Hepatocyte (in vitro differentiated cells): ENCODE measurements at regions not wholly inside any gene's neighbourhood (a gene's known extent, or its start where the extent isn't known, plus 50 kb on each side); places are given as distances from the start of the nearest gene placed in this dataset.

Experiments
- DNase-seq: peaks from one replicate; pipeline ENCODE4 v3.0.0-alpha.2; 2016; ENCODE audit warnings: low spot score
- H2AFZ ChIP-seq: fragments of 200-600 bp; sonication (generic); 2 replicates; pipeline ENCODE4 v1.6.0; 2016; ENCODE audit warnings: antibody characterized with exemption, mild to moderate bottlenecking
- H3K27ac ChIP-seq: fragments of 200-600 bp; sonication (generic); 2 replicates; pipeline ENCODE4 v1.5.1; 2016; ENCODE audit warnings: mild to moderate bottlenecking
- H3K27me3 ChIP-seq: fragments of 200-600 bp; sonication (generic); 2 replicates; pipeline ENCODE4 v1.6.1; 2016
- H3K36me3 ChIP-seq: fragments of 200-600 bp; sonication (generic); replicated peaks from 2 replicates; pipeline ENCODE4 v1.5.1; 2016; ENCODE audit warnings: low read depth; ENCODE audit not compliant: insufficient read depth
- H3K4me1 ChIP-seq: fragments of 200-600 bp; sonication (generic); 2 replicates; pipeline ENCODE4 v1.5.1; 2016; ENCODE audit warnings: mild to moderate bottlenecking, moderate library complexity; ENCODE audit not compliant: insufficient read depth
- H3K4me2 ChIP-seq: fragments of 200-600 bp; sonication (generic); 2 replicates; pipeline ENCODE4 v1.6.0; 2016
- H3K4me3 ChIP-seq: fragments of 200-600 bp; sonication (generic); 2 replicates; pipeline ENCODE4 v1.5.1; 2016; ENCODE audit warnings: mild to moderate bottlenecking
- H3K79me2 ChIP-seq: fragments of 200-600 bp; sonication (generic); 2 replicates; pipeline ENCODE4 v1.6.0; 2017; ENCODE audit warnings: mild to moderate bottlenecking
- H3K9me2 ChIP-seq: fragments of 200-600 bp; sonication (generic); replicated peaks from 2 replicates; pipeline ENCODE4 v1.6.0; 2017; ENCODE audit warnings: mild to moderate bottlenecking; ENCODE audit not compliant: insufficient read depth
- H3K9me3 ChIP-seq: fragments of 200-600 bp; sonication (generic); 2 replicates; pipeline ENCODE4 v1.5.1; 2016; ENCODE audit warnings: low read depth, mild to moderate bottlenecking
- H4K20me1 ChIP-seq: fragments of 200-600 bp; sonication (generic); 2 replicates; pipeline ENCODE4 v1.6.0; 2016; ENCODE audit warnings: mild to moderate bottlenecking; ENCODE audit not compliant: insufficient read depth, poor library complexity, severe bottlenecking
- CTCF ChIP-seq: fragments of 200-600 bp; sonication (generic); IDR thresholded peaks from 2 replicates; pipeline ENCODE4 v1.5.1; 2016; ENCODE audit warnings: antibody characterized with exemption, mild to moderate bottlenecking; ENCODE audit not compliant: poor library complexity
- EZH2 ChIP-seq: fragments of 200-600 bp; sonication (generic); IDR thresholded peaks from 2 replicates; pipeline ENCODE4 v1.6.1; 2016; ENCODE audit warnings: antibody characterized with exemption, mild to moderate bottlenecking, borderline replicate concordance
- EZH2phosphoT487 ChIP-seq: fragments of 200-600 bp; sonication (generic); IDR thresholded peaks from one replicate; pipeline ENCODE4 v1.6.1; 2018; ENCODE audit warnings: antibody characterized with exemption, mild to moderate bottlenecking, low read depth, moderate library complexity; ENCODE audit not compliant: unreplicated experiment, severe bottlenecking
- WGBS: methylation state at CpG from one replicate; pipeline ENCODE4 v1.1.6; 2016; ENCODE audit warnings: low lambda C conversion rate; ENCODE audit errors: missing lambda C conversion rate; 5-methylcytosine and 5-hydroxymethylcytosine counted together

- H3K79me2 ChIP-seq = peaks cover 34% of the 10 kb centered on the region
- no peaks in the 10 kb centered on the region for H4K20me1 ChIP-seq
- no peaks in the 10 kb centered on the region for H3K36me3 ChIP-seq
- no peak overlapping the region for H3K27ac ChIP-seq
- no peak overlapping the region for H3K4me2 ChIP-seq
- no peaks in the 10 kb centered on the region for H3K27me3 ChIP-seq
- 82% methylated on average over 8 of the region's 8 CpGs for WGBS
- H3K9me2 ChIP-seq = no peaks in the 10 kb centered on the region
- TF ChIP-seq EZH2phosphoT487 = no peak
- no peak for TF ChIP-seq CTCF
- TF ChIP-seq EZH2 = no peak
- no peak overlapping the region for H3K4me3 ChIP-seq
- H2AFZ ChIP-seq = no peak overlapping the region
- no peak for DNase-seq
- H3K4me1 ChIP-seq = no peaks in the 10 kb centered on the region
- H3K9me3 ChIP-seq = no peaks in the 10 kb centered on the region
Observed at GRCh38 chr1:81312272-81312754, 488.4 kb upstream of the ADGRL2 start.

GRCh38 chr1:81310250-81310649, 490.5 kb upstream of the ADGRL2 start:
- Histone ChIP-seq H3K9me2 (no peaks in the 10 kb centered on the region), H3K36me3 (no peaks in the 10 kb centered on the region), H3K4me1 (peaks cover 5% of the 10 kb centered on the region), H3K4me2 (peak overlapping the region; percentile 74), H3K9me3 (no peaks in the 10 kb centered on the region), H3K79me2 (peaks cover 31% of the 10 kb centered on the region), H3K27ac (no peak overlapping the region), H3K27me3 (no peaks in the 10 kb centered on the region), H4K20me1 (no peaks in the 10 kb centered on the region), H2AFZ (no peak overlapping the region), H3K4me3 (no peak overlapping the region)
- WGBS = 79% methylated on average over 1 of the region's 1 CpG
- no peak for DNase-seq
- TF ChIP-seq EZH2 = no peak
- no peak for TF ChIP-seq EZH2phosphoT487
- no peak for TF ChIP-seq CTCF

GRCh38 chr1:81308191-81308590, 492.5 kb upstream of the ADGRL2 start:
- Histone ChIP-seq H3K4me2 (peak overlapping the region; percentile 74), H3K9me3 (no peaks in the 10 kb centered on the region), H3K27me3 (no peaks in the 10 kb centered on the region), H2AFZ (no peak overlapping the region), H4K20me1 (no peaks in the 10 kb centered on the region), H3K79me2 (peaks cover 30% of the 10 kb centered on the region), H3K36me3 (no peaks in the 10 kb centered on the region), H3K27ac (peak overlapping the region; percentile 27), H3K4me1 (peaks cover 9% of the 10 kb centered on the region), H3K9me2 (no peaks in the 10 kb centered on the region), H3K4me3 (peak overlapping the region; percentile 6)
- TF ChIP-seq CTCF (no peak), EZH2 (no peak), EZH2phosphoT487 (no peak)
- 38% methylated on average over 6 of the region's 6 CpGs for WGBS
- DNase-seq = no peak

GRCh38 chr1:81307786-81308185, 492.9 kb upstream of the ADGRL2 start:
- no peak for TF ChIP-seq CTCF
- TF ChIP-seq EZH2phosphoT487 = no peak
- TF ChIP-seq EZH2 = no peak
- Histone ChIP-seq H4K20me1 (no peaks in the 10 kb centered on the region), H3K79me2 (peaks cover 26% of the 10 kb centered on the region), H2AFZ (no peak overlapping the region), H3K4me1 (peaks cover 9% of the 10 kb centered on the region), H3K4me3 (peak overlapping the region; percentile 6), H3K27ac (no peak overlapping the region), H3K27me3 (no peaks in the 10 kb centered on the region), H3K4me2 (peak overlapping the region; percentile 74), H3K9me2 (no peaks in the 10 kb centered on the region), H3K9me3 (no peaks in the 10 kb centered on the region), H3K36me3 (no peaks in the 10 kb centered on the region)
- no peak for DNase-seq
- 15% methylated on average over 5 of the region's 5 CpGs for WGBS
